ENCODE measurements at regions not wholly inside any gene's neighbourhood (a gene's known extent, or its start where the extent isn't known, plus 50 kb on each side); places are given as distances from the start of the nearest gene placed in this dataset.
A peak's percentile ranks its signal among the peaks of the same experiment; 100 is the strongest.
"Not testable (repeated sequence)": the region's sequence is repeated elsewhere in the genome, so short reads cannot be mapped to it uniquely, and the experiment has no call there.

DNA sequence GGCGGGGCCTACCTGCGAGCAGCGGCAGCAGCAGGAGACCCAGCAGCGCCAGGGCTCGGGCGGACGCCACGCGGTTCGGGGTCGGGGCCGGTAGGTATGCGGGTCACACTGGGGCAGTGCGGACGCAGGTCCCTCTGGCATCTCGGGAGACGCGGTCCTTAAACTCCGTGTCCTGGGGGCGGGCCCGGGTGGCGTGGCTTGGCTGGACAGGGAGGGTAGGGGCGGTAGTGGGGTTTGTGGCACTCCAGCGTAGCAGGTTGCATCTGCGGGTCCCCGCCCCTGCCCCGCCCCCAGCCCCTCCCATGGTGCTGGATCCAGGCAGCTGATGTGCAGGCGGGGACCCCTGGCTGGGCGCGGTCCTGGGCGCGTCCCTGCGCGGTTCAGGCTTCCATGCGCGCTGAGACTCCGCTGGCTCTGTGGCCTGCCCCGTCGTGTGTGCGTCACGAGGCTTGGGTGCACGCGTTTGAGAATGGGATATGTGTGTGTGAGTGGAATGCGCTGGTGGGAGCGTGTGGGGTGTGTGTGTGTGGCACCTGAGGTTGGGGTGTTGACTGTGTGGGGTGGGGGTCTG lies 96.1 kb downstream of the WTIP start:
- ATAC-seq (peak in 1 of 2 donors; percentile 44), DNase-seq (no peak)
- intact Hi-C loops (cut with DNase I) = no loop called here

GRCh38 chr19:34577056-34577455 lies 95.5 kb downstream of the WTIP start:
- ATAC-seq = no peak
- intact Hi-C loops (cut with DNase I) = no loop called here

GRCh38 chr19:34576292-34576691 lies 94.7 kb downstream of the WTIP start:
- ATAC-seq (no peak), DNase-seq (no peak)
- intact Hi-C loops (cut with DNase I) = no loop called here

More at GRCh38 chr19:34577056-34577455, 95.5 kb downstream of the WTIP start:
- no peak for DNase-seq

- no peak for ATAC-seq
Observed at GRCh38 chr19:34575206-34575605, 93.6 kb downstream of the WTIP start.

GRCh38 chr19:34574704-34575103 lies 93.1 kb downstream of the WTIP start:
- intact Hi-C loops (cut with DNase I) = no loop called here
- ATAC-seq (no peak), DNase-seq (no peak)

More at GRCh38 chr19:34575206-34575605, 93.6 kb downstream of the WTIP start:
- no peak for DNase-seq
- intact Hi-C loops (cut with DNase I) = no loop called here

GRCh38 chr19:34573226-34573864 lies 91.8 kb downstream of the WTIP start:
- intact Hi-C loops (cut with DNase I) = no loop called here
- no peak for DNase-seq
- no peak for ATAC-seq

DNA sequence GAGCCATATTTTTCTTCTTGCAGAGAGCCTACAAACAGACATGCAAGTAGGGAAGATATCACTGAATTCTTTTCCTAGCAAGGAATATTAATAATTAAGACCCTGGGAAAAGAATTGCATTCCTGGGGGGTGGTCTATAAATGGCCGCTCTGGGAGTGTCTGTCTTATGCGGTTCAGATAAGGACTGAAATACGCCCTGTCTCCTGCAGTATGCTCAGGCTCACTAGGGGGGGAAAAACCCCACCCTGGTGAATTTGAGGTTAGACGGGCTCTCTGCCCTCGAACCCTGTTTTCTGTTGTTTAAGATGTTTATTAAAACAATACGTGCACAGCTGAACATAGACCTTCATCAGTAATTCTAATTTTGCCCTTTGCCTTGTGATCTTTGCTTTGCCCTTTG lies 88.6 kb downstream of the WTIP start:
- intact Hi-C loops (cut with DNase I); DNase-seq; ATAC-seq: not testable (repeated sequence)

DNA sequence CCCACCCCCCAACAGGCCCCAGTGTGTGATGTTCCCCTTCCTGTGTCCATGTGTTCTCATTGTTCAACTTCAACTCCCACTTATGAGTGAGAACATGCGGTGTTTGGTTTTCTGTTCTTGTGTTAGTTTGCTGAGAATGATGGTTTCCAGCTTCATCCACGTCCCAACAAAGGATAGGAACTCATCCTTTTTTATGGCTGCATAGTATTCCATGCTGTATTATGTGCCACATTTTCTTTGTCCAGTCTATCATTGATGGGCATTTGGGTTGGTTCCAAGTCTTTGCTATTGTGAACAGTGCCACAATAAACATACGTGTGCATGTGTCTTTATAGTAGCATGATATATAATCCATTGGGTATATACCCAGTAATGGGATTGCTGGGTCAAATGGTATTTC lies 80.8 kb downstream of the WTIP start:
- DNase-seq; intact Hi-C loops (cut with DNase I); ATAC-seq: not testable (repeated sequence)
